Activated B cell treated with CpG ODN at 0.5 μM for 24 hours (primary cell): ENCODE measurements at regions not wholly inside any gene's neighbourhood (a gene's known extent, or its start where the extent isn't known, plus 50 kb on each side); places are given as distances from the start of the nearest gene placed in this dataset.
"Not testable (repeated sequence)": the region's sequence is repeated elsewhere in the genome, so short reads cannot be mapped to it uniquely, and the experiment has no call there.

Experiments used
- ATAC-seq: fragments of 200-7000 bp; cut with Tn5 transposase; one replicate; pipeline ENCODE4 v1.10.0; 2021; ENCODE audit warnings: low read depth, mild to moderate bottlenecking, moderate library complexity
- CTCF ChIA-PET: fragments of 350-600 bp; sonication (Branson Sonifier 250); formaldehyde crosslinking; loops from one replicate; lab custom pipeline; 2021; ENCODE audit warnings: antibody characterized with exemption; lab: Charles Lee
- POLR2A ChIA-PET: fragments of 350-600 bp; sonication (Branson Sonifier 250); formaldehyde crosslinking; loops from one replicate; lab custom pipeline; 2021; ENCODE audit warnings: antibody characterized with exemption; lab: Charles Lee
- DNase-seq: peaks from one replicate; pipeline ENCODE4 v3.0.0; 2022
- H3K27ac Mint-ChIP-seq: one replicate; pipeline ENCODE4 v1.8.0; 2020; ENCODE audit warnings: mixed read lengths
- H3K27me3 Mint-ChIP-seq: one replicate; pipeline ENCODE4 v1.8.0; 2021; ENCODE audit warnings: mixed read lengths
- H3K36me3 Mint-ChIP-seq: one replicate; pipeline ENCODE4 v1.8.0; 2021; ENCODE audit warnings: low read depth, mixed read lengths
- H3K4me1 Mint-ChIP-seq: one replicate; pipeline ENCODE4 v1.8.0; 2021; ENCODE audit warnings: mixed read lengths
- H3K4me3 Mint-ChIP-seq: one replicate; pipeline ENCODE4 v1.8.0; 2020; ENCODE audit warnings: mild to moderate bottlenecking, mixed read lengths
- H3K9me3 Mint-ChIP-seq: one replicate; pipeline ENCODE4 v1.8.0; 2020; ENCODE audit warnings: mixed read lengths
- intact Hi-C: fragments of 100-400 bp; cut with micrococcal nuclease; formaldehyde crosslinking; loops from one replicate; pipeline ENCODE4 v1.15.1; 2024

DNA sequence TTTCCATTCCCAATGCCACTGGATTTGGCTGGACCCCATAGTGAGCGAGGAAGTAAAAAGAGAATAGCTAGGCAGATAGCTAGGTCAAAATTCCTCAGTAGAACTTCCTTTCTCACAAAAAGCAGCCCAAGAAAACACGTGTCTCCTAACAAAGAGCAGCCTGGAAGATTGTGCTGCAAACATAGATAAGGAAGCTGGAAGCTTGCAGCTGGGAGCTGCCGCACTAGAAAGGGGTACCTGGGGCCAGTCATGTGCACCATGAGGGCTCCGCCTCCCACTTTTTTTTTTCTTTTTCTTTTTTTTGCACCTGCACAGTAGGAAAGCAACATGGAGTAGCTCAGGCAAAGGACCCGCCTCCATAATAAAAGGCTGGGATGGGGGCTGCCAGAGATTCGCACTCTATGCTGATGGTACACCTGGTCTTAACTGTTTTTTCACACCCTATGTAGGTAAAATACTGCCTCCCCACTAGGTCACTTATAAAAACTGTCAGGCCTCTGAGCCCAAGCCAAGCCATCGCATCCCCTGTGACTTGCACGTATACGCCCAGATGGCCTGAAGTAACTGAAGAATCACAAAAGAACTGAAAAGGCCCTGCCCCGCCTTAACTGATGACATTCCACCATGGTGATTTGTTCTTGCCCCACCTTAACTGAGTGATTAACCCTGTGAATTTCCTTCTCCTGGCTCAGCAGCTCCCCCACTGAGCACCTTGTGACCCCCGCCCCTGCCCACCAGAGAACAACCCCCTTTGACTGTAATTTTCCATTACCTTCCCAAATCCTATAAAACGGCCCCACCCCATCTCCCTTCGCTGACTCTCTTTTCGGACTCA lies 521.6 kb downstream of the IRS2 start:
- CTCF ChIA-PET, H3K9me3 Mint-ChIP-seq, intact Hi-C loops, H3K27ac Mint-ChIP-seq, POLR2A ChIA-PET, DNase-seq, H3K27me3 Mint-ChIP-seq, ATAC-seq, H3K4me1 Mint-ChIP-seq, H3K36me3 Mint-ChIP-seq, H3K4me3 Mint-ChIP-seq: not testable (repeated sequence)

DNA sequence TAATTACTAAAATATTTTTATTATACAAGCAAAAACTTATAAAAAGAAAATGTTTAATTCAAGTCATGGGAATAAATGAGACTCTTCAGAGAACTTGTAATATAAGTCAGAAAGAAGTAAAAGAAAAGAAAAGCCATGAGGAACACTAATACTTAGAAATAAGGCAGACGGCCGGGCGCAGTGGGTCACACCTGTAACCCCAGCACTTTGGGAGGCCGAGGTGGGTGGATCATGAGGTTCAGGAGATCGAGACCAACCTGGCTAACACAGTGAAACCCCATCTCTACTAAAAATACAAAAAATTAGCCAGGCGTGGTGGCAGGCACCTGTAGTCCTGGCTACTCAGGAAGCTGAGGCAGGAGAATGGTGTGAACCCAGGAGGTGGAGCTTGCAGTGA lies 528.6 kb downstream of the IRS2 start:
- H3K9me3 Mint-ChIP-seq, ATAC-seq, POLR2A ChIA-PET, H3K27ac Mint-ChIP-seq, H3K27me3 Mint-ChIP-seq, intact Hi-C loops, DNase-seq, H3K4me1 Mint-ChIP-seq, CTCF ChIA-PET, H3K36me3 Mint-ChIP-seq, H3K4me3 Mint-ChIP-seq: not testable (repeated sequence)
